OCI-LY3 (cell line): ENCODE measurements at regions not wholly inside any gene's neighbourhood (a gene's known extent, or its start where the extent isn't known, plus 50 kb on each side); places are given as distances from the start of the nearest gene placed in this dataset.

Experiments used
- CTCF ChIP-seq: fragments of 200-600, 300-600 bp; sonication (generic); IDR thresholded peaks from 2 replicates; pipeline ENCODE4 v1.5.1; 2014; ENCODE audit warnings: antibody characterized with exemption, low read length, low read depth
- EZH2phosphoT487 ChIP-seq: fragments of 200-600 bp; shearing (Covaris generic); IDR thresholded peaks from 2 replicates; pipeline ENCODE4 v1.6.1; 2018; ENCODE audit warnings: antibody characterized with exemption, mixed run types, low read depth

- no peak for TF ChIP-seq CTCF
- TF ChIP-seq EZH2phosphoT487: no peak
Observed at GRCh38 chr21:27101523-27101922, 134.6 kb upstream of the ADAMTS5 start.
